HG03064 (cell line): ENCODE measurements at regions not wholly inside any gene's neighbourhood (a gene's known extent, or its start where the extent isn't known, plus 50 kb on each side); places are given as distances from the start of the nearest gene placed in this dataset.
A peak's percentile ranks its signal among the peaks of the same experiment; 100 is the strongest.
"Not testable (repeated sequence)": the region's sequence is repeated elsewhere in the genome, so short reads cannot be mapped to it uniquely, and the experiment has no call there.

Experiments
- ATAC-seq: cut with Tn5 transposase; IDR thresholded peaks from one replicate; pipeline ENCODE4 v1.9.1; 2021; ENCODE audit warnings: low read depth; ENCODE audit not compliant: unreplicated experiment

DNA sequence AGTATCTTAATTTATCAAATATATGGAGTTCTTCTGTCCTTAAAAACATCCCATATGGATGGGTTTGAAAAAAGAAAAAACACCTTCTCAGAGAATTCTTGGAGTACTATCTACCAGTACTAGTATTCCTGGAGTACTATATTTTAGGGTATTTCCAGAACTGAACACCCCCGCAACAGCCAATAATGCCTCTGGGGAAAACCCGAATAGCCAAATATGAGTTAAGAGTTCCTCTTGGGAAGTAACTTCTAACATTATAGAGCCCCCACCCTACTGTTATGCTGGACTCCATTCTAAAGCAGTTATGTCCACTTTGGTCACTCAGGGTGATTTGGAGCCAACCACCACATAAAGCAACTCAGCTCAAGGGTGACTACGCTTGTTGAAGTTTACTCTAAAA, 115.0 kb upstream of the RASGEF1B start:
- ATAC-seq, result no peak

DNA sequence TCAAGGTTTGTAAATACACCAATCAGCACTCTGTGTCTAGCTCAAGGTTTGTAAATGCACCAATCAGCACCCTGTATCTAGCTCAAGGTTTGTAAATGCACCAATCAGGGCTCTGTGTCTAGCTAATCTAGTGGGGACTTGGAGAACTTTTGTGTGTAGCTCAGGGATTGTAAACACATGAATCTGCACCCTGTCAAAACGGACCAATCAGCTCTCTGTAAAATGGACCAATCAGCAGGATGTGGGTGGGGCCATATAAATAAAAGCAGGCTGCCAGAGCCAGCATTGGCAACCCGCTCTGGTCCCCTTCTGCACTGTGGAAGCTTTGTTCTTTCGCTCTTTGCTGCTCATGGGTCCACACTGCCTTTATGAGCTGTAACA, 109.3 kb upstream of the RASGEF1B start:
- not testable (repeated sequence) for ATAC-seq

- ATAC-seq, result no peak
These were observed 108.8 kb upstream of the RASGEF1B start for GRCh38 chr4:81580346-81580993.

GRCh38 chr4:81577392-81577791, 105.7 kb upstream of the RASGEF1B start:
- ATAC-seq, result no peak

DNA sequence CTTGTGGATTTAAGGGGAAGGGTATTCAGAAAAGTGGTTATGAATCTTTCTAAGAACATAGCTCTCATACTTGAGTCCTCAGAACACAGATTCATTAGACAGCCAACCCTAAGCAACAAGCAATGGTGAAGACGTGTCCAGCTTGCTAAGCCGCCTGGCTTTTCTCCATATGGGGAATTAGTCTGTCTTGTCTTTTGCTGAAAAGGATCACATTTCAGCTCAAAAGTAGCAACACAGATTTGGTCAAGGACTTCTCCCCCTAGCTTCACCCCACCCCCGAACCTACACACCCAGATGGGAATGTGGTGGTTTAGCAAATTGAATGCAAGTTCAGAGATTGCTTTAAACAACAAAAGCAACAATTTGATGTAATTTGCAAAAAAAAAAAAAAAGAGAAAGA, 103.3 kb upstream of the RASGEF1B start:
- ATAC-seq, result no peak

GRCh38 chr4:81573840-81574239, 102.1 kb upstream of the RASGEF1B start:
- ATAC-seq, result no peak

GRCh38 chr4:81572402-81572801, 100.7 kb upstream of the RASGEF1B start:
- no peak for ATAC-seq

GRCh38 chr4:81571105-81571504, 99.4 kb upstream of the RASGEF1B start:
- ATAC-seq, result no peak

- no peak for ATAC-seq
These were observed 94.5 kb upstream of the RASGEF1B start for GRCh38 chr4:81566161-81566591.

DNA sequence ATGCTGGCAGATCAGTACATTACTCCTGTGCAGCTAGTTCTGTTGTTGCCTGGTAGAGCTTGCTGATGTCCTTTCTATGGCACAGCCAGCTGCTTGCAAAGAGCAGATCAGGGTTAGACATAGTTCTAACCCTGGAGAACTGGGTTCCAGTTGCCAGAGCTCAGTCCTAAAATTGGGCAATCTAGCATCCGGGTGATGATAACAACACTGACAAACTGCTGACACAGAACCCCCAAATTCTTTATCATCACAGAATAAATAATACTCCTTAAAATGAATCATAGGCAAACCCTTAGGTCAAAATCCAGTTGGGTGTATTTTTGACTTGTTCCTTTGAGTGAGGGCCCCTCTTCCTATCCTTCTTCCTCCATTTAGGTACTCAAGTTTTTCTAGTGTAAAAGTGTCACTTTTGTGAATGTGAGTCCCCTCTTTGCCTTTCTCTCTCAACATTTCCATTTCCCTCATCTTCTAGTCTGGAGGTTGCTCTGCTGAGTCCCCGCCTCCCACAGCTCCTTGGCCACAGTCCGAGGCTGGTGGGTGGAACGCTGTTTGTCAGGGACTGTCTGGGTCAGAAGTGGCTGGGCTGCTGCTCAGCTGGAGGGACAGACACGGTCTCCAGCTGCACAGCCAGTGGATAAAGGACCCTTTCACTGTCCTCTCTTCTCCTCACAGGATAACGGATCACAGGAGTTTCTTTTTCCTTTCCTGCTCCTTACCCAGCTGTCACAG, 93.6 kb upstream of the RASGEF1B start:
- no peak for ATAC-seq

DNA sequence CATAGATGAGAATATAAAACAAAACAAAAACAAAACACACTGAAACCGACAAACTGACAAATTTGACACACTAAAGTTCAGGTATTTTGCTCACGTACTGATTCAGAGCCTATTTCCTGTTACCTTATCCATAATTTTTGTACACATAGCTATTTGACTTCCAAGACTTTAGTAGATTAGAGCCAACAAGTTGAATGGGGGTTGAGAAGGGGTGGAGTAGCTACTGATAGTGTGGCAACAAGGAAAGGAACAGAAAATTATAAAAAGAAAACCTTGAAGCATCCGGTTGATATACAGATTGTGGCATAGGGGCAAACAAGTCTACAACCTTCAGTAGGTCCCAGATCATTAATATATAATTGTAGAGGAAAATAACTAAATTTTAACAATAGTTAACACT, 92.3 kb upstream of the RASGEF1B start:
- ATAC-seq, result no peak

DNA sequence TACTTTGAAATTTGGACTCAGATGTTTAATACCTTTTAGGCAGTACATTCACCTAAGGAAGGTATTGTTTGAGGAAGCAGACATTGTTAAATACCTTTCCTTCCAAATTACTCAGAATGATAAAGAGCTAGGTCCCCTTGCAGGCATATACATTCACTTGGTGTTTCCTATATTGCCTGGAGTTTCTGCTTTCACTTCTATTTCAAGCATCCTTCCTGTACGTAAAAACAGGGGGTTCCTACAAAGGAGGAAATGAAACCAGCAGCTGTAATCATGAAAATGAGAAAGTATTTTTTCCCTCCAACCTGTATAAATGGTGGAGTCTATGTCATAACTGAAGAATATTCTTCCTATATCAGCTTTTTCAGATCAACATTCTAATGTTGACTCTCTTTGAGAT, 90.4 kb upstream of the RASGEF1B start:
- peak; percentile 86 for ATAC-seq

DNA sequence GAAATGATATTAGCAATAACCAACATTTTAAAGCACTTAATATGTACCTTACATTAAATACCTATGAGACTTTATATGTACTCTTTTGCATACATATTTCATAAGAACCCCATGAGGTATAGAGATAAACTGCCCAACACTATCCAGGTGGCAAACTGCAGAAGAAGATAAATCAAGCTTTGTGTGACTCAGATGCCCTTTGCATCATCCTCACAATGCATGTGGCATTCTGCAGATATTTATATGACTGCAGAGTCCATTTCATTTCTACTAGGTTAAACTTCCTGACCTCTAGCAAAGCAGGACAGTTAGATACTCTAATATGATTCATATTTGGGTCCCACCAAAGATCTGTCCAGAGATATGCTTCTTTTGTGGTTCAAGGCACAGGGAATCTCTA, 85.6 kb upstream of the RASGEF1B start:
- no peak for ATAC-seq

DNA sequence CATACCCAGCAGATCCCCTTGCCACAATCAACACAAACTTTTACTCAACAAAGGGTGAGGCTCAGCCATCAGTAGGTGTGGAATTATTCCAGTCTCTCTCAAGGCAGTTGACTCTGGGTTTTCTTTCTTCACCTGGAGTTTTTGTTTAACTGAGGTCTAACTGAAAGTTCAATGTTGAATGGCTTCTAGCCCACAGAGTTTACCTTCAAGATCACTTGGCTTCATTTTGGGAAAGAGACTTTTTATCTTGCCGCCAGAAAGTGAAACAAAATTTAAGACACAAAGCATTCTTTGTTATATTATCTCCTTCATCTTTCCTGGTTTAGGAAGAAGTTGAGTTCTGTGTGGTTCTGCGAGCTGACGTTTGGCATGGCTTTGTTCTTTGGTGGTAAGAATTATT, 83.8 kb upstream of the RASGEF1B start:
- no peak for ATAC-seq

GRCh38 chr4:81552086-81552485, 80.4 kb upstream of the RASGEF1B start:
- ATAC-seq, result no peak

- no peak for ATAC-seq
These were observed 78.7 kb upstream of the RASGEF1B start for GRCh38 chr4:81550388-81550859.

DNA sequence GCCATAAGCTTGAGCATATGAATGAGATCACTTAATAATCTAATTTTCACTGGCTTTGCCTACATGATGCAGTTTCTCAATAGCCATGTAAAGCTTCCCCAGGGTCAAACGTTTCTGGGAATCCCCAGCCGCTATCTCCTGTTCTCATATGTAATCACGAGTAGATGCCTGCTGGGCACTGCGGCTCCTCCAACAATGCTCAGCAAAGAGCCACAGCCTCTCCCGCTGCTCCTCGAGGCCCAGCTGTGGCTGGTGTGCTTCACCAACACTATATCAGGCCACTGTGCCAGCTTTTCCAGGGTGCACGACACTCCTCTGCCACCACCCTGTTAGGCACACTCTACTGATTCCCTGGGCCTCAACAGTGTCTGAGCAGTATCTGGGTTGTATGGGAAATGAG, 78.3 kb upstream of the RASGEF1B start:
- ATAC-seq, result no peak

DNA sequence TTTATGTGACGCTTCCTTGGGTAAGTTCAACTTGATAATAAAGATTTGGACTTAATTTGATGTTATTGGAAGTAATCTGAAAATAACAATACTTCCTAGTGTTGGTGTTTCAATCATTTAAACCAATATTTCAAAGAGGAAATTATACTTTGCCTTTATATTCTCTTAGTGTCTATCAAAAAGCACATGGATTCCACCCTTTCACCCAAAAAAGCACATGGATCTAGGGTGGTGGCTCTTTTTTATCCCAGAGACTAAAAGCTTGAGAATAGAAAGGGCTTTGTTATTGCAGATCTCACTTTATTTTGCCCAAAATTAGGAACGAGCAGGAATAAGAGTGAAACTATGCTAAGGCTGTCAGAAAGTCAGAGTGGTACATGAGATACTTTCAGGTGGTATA, 75.1 kb upstream of the RASGEF1B start:
- ATAC-seq, result no peak

GRCh38 chr4:81541161-81541945, 69.6 kb upstream of the RASGEF1B start:
- ATAC-seq, result no peak

DNA sequence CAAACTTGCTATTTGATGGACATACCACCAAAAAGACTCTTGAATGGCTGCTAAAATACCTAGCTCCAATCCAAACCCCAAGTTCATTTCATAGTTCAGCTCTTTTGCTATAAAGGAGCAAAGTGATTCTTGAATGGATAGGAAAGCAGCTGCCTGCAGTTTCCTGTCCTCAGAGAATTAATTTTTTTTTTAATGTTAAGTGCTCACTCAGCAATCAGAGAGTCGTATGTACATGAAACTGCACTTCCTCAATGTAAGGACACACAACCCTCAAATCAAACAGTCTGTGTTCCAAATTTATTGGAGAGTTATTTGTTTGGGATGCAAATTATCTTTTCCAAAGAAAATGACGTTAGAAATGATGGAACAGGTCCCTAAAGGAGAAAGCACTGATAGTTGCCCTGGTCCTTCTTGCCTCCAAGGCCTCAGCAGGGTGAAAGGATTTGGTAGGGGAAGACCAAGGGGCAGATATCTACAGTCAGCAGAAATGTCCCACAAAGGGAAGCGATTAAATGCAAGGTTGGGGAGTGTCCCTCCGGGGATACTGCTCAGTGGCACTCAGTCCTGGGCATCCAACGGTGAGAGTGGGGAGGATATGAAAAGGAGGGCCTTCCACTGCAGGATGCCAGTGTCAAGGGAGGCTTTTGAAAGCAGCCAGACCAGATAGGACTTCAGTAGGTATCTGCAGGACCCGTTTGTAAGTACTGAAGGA, 67.2 kb upstream of the RASGEF1B start:
- ATAC-seq, result no peak

DNA sequence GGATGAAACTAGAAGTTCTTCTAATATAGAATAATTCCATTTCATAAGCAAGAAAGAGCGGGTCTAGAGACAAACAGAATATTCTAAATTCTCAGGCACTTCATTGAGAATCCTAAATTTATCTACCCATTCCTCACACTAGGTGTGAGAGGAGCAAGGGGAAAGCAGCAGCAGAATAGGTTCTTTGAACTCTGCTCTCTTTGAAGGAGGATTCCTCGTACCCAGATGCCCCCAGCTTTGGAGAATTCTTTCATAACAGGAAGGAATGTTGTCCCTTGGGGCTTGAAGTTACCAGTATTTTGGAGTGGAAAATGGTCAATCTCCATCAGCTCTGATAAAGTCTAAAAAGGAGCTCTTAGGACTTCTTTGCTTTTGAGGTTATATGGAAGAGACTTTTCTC, 59.7 kb upstream of the RASGEF1B start:
- ATAC-seq, result no peak
